ENCODE measurements at regions not wholly inside any gene's neighbourhood (a gene's known extent, or its start where the extent isn't known, plus 50 kb on each side); places are given as distances from the start of the nearest gene placed in this dataset.

- DNase-seq (ENCODE audit: low read depth), result no peak
- peak overlapping the region; percentile 37 for H3K4me3 ChIP-seq (ENCODE audit: low read depth, low read length)
These were observed 113.7 kb upstream of the NAV2 start for GRCh38 chr11:19598876-19599486.

- peak overlapping the region; percentile 37 for H3K4me3 ChIP-seq (ENCODE audit: low read depth, low read length)
- DNase-seq (ENCODE audit: low read depth), result no peak
These were observed 114.2 kb upstream of the NAV2 start for GRCh38 chr11:19598456-19598855.

- peak; percentile 45 for DNase-seq (ENCODE audit: low read depth)
- H3K4me3 ChIP-seq (ENCODE audit: low read depth, low read length), result peak overlapping the region; percentile 37
These were observed 114.8 kb upstream of the NAV2 start for GRCh38 chr11:19597876-19598275.

GRCh38 chr11:19597206-19597605 is 115.4 kb upstream of the NAV2 start:
- no peak overlapping the region for H3K4me3 ChIP-seq (ENCODE audit: low read depth, low read length)
- peak; percentile 80 for DNase-seq (ENCODE audit: low read depth)

GRCh38 chr11:19595840-19596751 is 116.5 kb upstream of the NAV2 start:
- no peak overlapping the region for H3K4me3 ChIP-seq (ENCODE audit: low read depth, low read length)
- DNase-seq (ENCODE audit: low read depth), result peak; percentile 82

- H3K4me3 ChIP-seq (ENCODE audit: low read depth, low read length), result no peak overlapping the region
These were observed 117.2 kb upstream of the NAV2 start for GRCh38 chr11:19595499-19595839.

GRCh38 chr11:19594326-19594725 is 118.3 kb upstream of the NAV2 start:
- DNase-seq (ENCODE audit: low read depth), result no peak

More at GRCh38 chr11:19595499-19595839, 117.2 kb upstream of the NAV2 start:
- DNase-seq (ENCODE audit: low read depth), result no peak

GRCh38 chr11:19592842-19593241 is 119.8 kb upstream of the NAV2 start:
- DNase-seq (ENCODE audit: low read depth), result no peak
- H3K4me3 ChIP-seq (ENCODE audit: low read depth, low read length), result no peak overlapping the region

More at GRCh38 chr11:19594326-19594725, 118.3 kb upstream of the NAV2 start:
- no peak overlapping the region for H3K4me3 ChIP-seq (ENCODE audit: low read depth, low read length)

- no peak overlapping the region for H3K4me3 ChIP-seq (ENCODE audit: low read depth, low read length)
- DNase-seq (ENCODE audit: low read depth), result no peak
These were observed 122.9 kb upstream of the NAV2 start for GRCh38 chr11:19589567-19590260.

- H3K4me3 ChIP-seq (ENCODE audit: low read depth, low read length), result no peak overlapping the region
- DNase-seq (ENCODE audit: low read depth), result no peak
These were observed 124.7 kb upstream of the NAV2 start for GRCh38 chr11:19587979-19588378.

GRCh38 chr11:19580646-19581045 is 132.0 kb upstream of the NAV2 start:
- no peak overlapping the region for H3K4me3 ChIP-seq (ENCODE audit: low read depth, low read length)
- no peak for DNase-seq (ENCODE audit: low read depth)

- no peak for DNase-seq (ENCODE audit: low read depth)
- no peak overlapping the region for H3K4me3 ChIP-seq (ENCODE audit: low read depth, low read length)
These were observed 132.7 kb upstream of the NAV2 start for GRCh38 chr11:19579957-19580356.

- DNase-seq (ENCODE audit: low read depth), result no peak
- H3K4me3 ChIP-seq (ENCODE audit: low read depth, low read length), result no peak overlapping the region
These were observed 133.8 kb upstream of the NAV2 start for GRCh38 chr11:19578871-19579270.

GRCh38 chr11:19577976-19578619 is 134.5 kb upstream of the NAV2 start:
- H3K4me3 ChIP-seq (ENCODE audit: low read depth, low read length), result no peak overlapping the region
- DNase-seq (ENCODE audit: low read depth), result peak; percentile 49

- H3K4me3 ChIP-seq (ENCODE audit: low read depth, low read length), result no peak overlapping the region
- no peak for DNase-seq (ENCODE audit: low read depth)
These were observed 135.2 kb upstream of the NAV2 start for GRCh38 chr11:19577391-19577975.

- DNase-seq (ENCODE audit: low read depth), result no peak
- H3K4me3 ChIP-seq (ENCODE audit: low read depth, low read length), result no peak overlapping the region
These were observed 135.7 kb upstream of the NAV2 start for GRCh38 chr11:19576903-19577302.

- no peak for DNase-seq (ENCODE audit: low read depth)
These were observed 136.6 kb upstream of the NAV2 start for GRCh38 chr11:19576054-19576453.

GRCh38 chr11:19574916-19575315 is 137.7 kb upstream of the NAV2 start:
- DNase-seq (ENCODE audit: low read depth), result no peak
- H3K4me3 ChIP-seq (ENCODE audit: low read depth, low read length), result no peak overlapping the region

More at GRCh38 chr11:19576054-19576453, 136.6 kb upstream of the NAV2 start:
- H3K4me3 ChIP-seq (ENCODE audit: low read depth, low read length), result no peak overlapping the region

GRCh38 chr11:19573666-19574065 is 139.0 kb upstream of the NAV2 start:
- no peak for DNase-seq (ENCODE audit: low read depth)
- H3K4me3 ChIP-seq (ENCODE audit: low read depth, low read length), result no peak overlapping the region

All from skeletal muscle cell (primary cell).